ENCODE measurements at regions not wholly inside any gene's neighbourhood (a gene's known extent, or its start where the extent isn't known, plus 50 kb on each side); places are given as distances from the start of the nearest gene placed in this dataset.

GRCh38 chr21:43364261-43364510 lies 62.7 kb downstream of the SIK1 start:
- no peak overlapping the region for H3K9ac ChIP-seq (ENCODE audit: low read depth, low read length)
- H3K4me3 ChIP-seq (ENCODE audit: low read length) = no peak overlapping the region
- no peaks in the 10 kb centered on the region for H3K36me3 ChIP-seq (ENCODE audit: insufficient read depth, low read depth, low read length)
- H3K27me3 ChIP-seq (ENCODE audit: insufficient read depth, low read length) = peaks cover 17% of the 10 kb centered on the region; the same call in 1 of the 2 replicates
- no peaks in the 10 kb centered on the region; the same call in 1 of the 2 replicates for H3K4me1 ChIP-seq (ENCODE audit: insufficient read depth, low read length)
- no peak overlapping the region for H3K27ac ChIP-seq (ENCODE audit: low read length)
- H3K9me3 ChIP-seq (ENCODE audit: insufficient read depth, low read depth, low read length) = no peaks in the 10 kb centered on the region

GRCh38 chr21:43363506-43364260 lies 63.2 kb downstream of the SIK1 start:
- Histone ChIP-seq H3K27ac (ENCODE audit: low read length) (no peak overlapping the region), H3K36me3 (ENCODE audit: insufficient read depth, low read depth, low read length) (no peaks in the 10 kb centered on the region), H3K4me1 (ENCODE audit: insufficient read depth, low read length) (no peaks in the 10 kb centered on the region; the same call in 1 of the 2 replicates), H3K27me3 (ENCODE audit: insufficient read depth, low read length) (peaks cover 17% of the 10 kb centered on the region; the same call in 1 of the 2 replicates), H3K4me3 (ENCODE audit: low read length) (no peak overlapping the region), H3K9ac (ENCODE audit: low read depth, low read length) (no peak overlapping the region), H3K9me3 (ENCODE audit: insufficient read depth, low read depth, low read length) (no peaks in the 10 kb centered on the region)

GRCh38 chr21:43362915-43363314 lies 64.0 kb downstream of the SIK1 start:
- H3K9ac ChIP-seq (ENCODE audit: low read depth, low read length) = no peak overlapping the region
- H3K9me3 ChIP-seq (ENCODE audit: insufficient read depth, low read depth, low read length) = no peaks in the 10 kb centered on the region
- no peaks in the 10 kb centered on the region for H3K36me3 ChIP-seq (ENCODE audit: insufficient read depth, low read depth, low read length)
- no peak overlapping the region for H3K27ac ChIP-seq (ENCODE audit: low read length)
- H3K4me3 ChIP-seq (ENCODE audit: low read length) = no peak overlapping the region
- H3K4me1 ChIP-seq (ENCODE audit: insufficient read depth, low read length) = no peaks in the 10 kb centered on the region; the same call in 1 of the 2 replicates
- peaks cover 17% of the 10 kb centered on the region; the same call in 1 of the 2 replicates for H3K27me3 ChIP-seq (ENCODE audit: insufficient read depth, low read length)

GRCh38 chr21:43362321-43362791 lies 64.6 kb downstream of the SIK1 start:
- no peak overlapping the region for H3K27ac ChIP-seq (ENCODE audit: low read length)
- H3K4me1 ChIP-seq (ENCODE audit: insufficient read depth, low read length) = no peaks in the 10 kb centered on the region; the same call in 1 of the 2 replicates
- H3K9ac ChIP-seq (ENCODE audit: low read depth, low read length) = no peak overlapping the region
- no peaks in the 10 kb centered on the region for H3K36me3 ChIP-seq (ENCODE audit: insufficient read depth, low read depth, low read length)
- peaks cover 17% of the 10 kb centered on the region; the same call in 1 of the 2 replicates for H3K27me3 ChIP-seq (ENCODE audit: insufficient read depth, low read length)
- no peak overlapping the region for H3K4me3 ChIP-seq (ENCODE audit: low read length)
- H3K9me3 ChIP-seq (ENCODE audit: insufficient read depth, low read depth, low read length) = no peaks in the 10 kb centered on the region

GRCh38 chr21:43361493-43362296 lies 65.2 kb downstream of the SIK1 start:
- Histone ChIP-seq H3K4me1 (ENCODE audit: insufficient read depth, low read length) (no peaks in the 10 kb centered on the region; the same call in 1 of the 2 replicates), H3K36me3 (ENCODE audit: insufficient read depth, low read depth, low read length) (no peaks in the 10 kb centered on the region), H3K27ac (ENCODE audit: low read length) (no peak overlapping the region), H3K27me3 (ENCODE audit: insufficient read depth, low read length) (peaks cover 17% of the 10 kb centered on the region; the same call in 1 of the 2 replicates), H3K4me3 (ENCODE audit: low read length) (no peak overlapping the region), H3K9ac (ENCODE audit: low read depth, low read length) (no peak overlapping the region), H3K9me3 (ENCODE audit: insufficient read depth, low read depth, low read length) (no peaks in the 10 kb centered on the region)

- H3K27me3 ChIP-seq (ENCODE audit: insufficient read depth, low read length) = peaks cover 17% of the 10 kb centered on the region; the same call in 1 of the 2 replicates
- H3K4me1 ChIP-seq (ENCODE audit: insufficient read depth, low read length) = no peaks in the 10 kb centered on the region; the same call in 1 of the 2 replicates
- H3K4me3 ChIP-seq (ENCODE audit: low read length) = no peak overlapping the region
- H3K27ac ChIP-seq (ENCODE audit: low read length) = no peak overlapping the region
- no peaks in the 10 kb centered on the region for H3K36me3 ChIP-seq (ENCODE audit: insufficient read depth, low read depth, low read length)
- no peaks in the 10 kb centered on the region for H3K9me3 ChIP-seq (ENCODE audit: insufficient read depth, low read depth, low read length)
- H3K9ac ChIP-seq (ENCODE audit: low read depth, low read length) = no peak overlapping the region
Observed at GRCh38 chr21:43361127-43361492, 65.8 kb downstream of the SIK1 start.

GRCh38 chr21:43360441-43361126 lies 66.3 kb downstream of the SIK1 start:
- no peak overlapping the region for H3K27ac ChIP-seq (ENCODE audit: low read length)
- H3K27me3 ChIP-seq (ENCODE audit: insufficient read depth, low read length) = peaks cover 17% of the 10 kb centered on the region; the same call in 1 of the 2 replicates
- H3K4me3 ChIP-seq (ENCODE audit: low read length) = no peak overlapping the region
- H3K36me3 ChIP-seq (ENCODE audit: insufficient read depth, low read depth, low read length) = no peaks in the 10 kb centered on the region
- H3K9ac ChIP-seq (ENCODE audit: low read depth, low read length) = no peak overlapping the region
- no peaks in the 10 kb centered on the region for H3K9me3 ChIP-seq (ENCODE audit: insufficient read depth, low read depth, low read length)
- H3K4me1 ChIP-seq (ENCODE audit: insufficient read depth, low read length) = no peaks in the 10 kb centered on the region; the same call in 1 of the 2 replicates

- Histone ChIP-seq H3K9ac (ENCODE audit: low read depth, low read length) (no peak overlapping the region), H3K36me3 (ENCODE audit: insufficient read depth, low read depth, low read length) (no peaks in the 10 kb centered on the region), H3K4me3 (ENCODE audit: low read length) (no peak overlapping the region), H3K27me3 (ENCODE audit: insufficient read depth, low read length) (peaks cover 17% of the 10 kb centered on the region; the same call in 1 of the 2 replicates), H3K9me3 (ENCODE audit: insufficient read depth, low read depth, low read length) (no peaks in the 10 kb centered on the region), H3K4me1 (ENCODE audit: insufficient read depth, low read length) (no peaks in the 10 kb centered on the region; the same call in 1 of the 2 replicates), H3K27ac (ENCODE audit: low read length) (no peak overlapping the region)
Observed at GRCh38 chr21:43358940-43359822, 67.8 kb downstream of the SIK1 start.

- Histone ChIP-seq H3K9ac (ENCODE audit: low read depth, low read length) (no peak overlapping the region), H3K27ac (ENCODE audit: low read length) (no peak overlapping the region), H3K27me3 (ENCODE audit: insufficient read depth, low read length) (peaks cover 12% of the 10 kb centered on the region; the same call in 1 of the 2 replicates), H3K9me3 (ENCODE audit: insufficient read depth, low read depth, low read length) (no peaks in the 10 kb centered on the region), H3K4me1 (ENCODE audit: insufficient read depth, low read length) (no peaks in the 10 kb centered on the region; the same call in 1 of the 2 replicates), H3K4me3 (ENCODE audit: low read length) (no peak overlapping the region), H3K36me3 (ENCODE audit: insufficient read depth, low read depth, low read length) (no peaks in the 10 kb centered on the region)
Observed at GRCh38 chr21:43357715-43358430, 69.1 kb downstream of the SIK1 start.

GRCh38 chr21:43355925-43356289 lies 71.0 kb downstream of the SIK1 start:
- Histone ChIP-seq H3K9ac (ENCODE audit: low read depth, low read length) (no peak overlapping the region), H3K36me3 (ENCODE audit: insufficient read depth, low read depth, low read length) (no peaks in the 10 kb centered on the region), H3K4me3 (ENCODE audit: low read length) (no peak overlapping the region), H3K27me3 (ENCODE audit: insufficient read depth, low read length) (no peaks in the 10 kb centered on the region), H3K27ac (ENCODE audit: low read length) (no peak overlapping the region), H3K9me3 (ENCODE audit: insufficient read depth, low read depth, low read length) (no peaks in the 10 kb centered on the region), H3K4me1 (ENCODE audit: insufficient read depth, low read length) (no peaks in the 10 kb centered on the region)

Data from iPS-20b (cell line).